GM23338 (cell line): ENCODE measurements at regions not wholly inside any gene's neighbourhood (a gene's known extent, or its start where the extent isn't known, plus 50 kb on each side); places are given as distances from the start of the nearest gene placed in this dataset.

Source experiments
- POLR2AphosphoS5 ChIP-seq: IDR thresholded peaks from 2 replicates; pipeline ENCODE4 v1.6.1; 2016; ENCODE audit warnings: antibody characterized with exemption, low read depth
- TF ChIP-seq, protein P1 (sequence below), 2 experiments: fragments of 200-600 bp in 1 of 2; sonication (generic) in 1 of 2; conservative IDR thresholded peaks; 2 replicates each; pipeline versions ENCODE4 v1.5.1 to v1.6.1; 2016 to 2017; ENCODE audit warnings: antibody characterized with exemption in 2 of 2, low read depth in 2 of 2, mild to moderate bottlenecking in 2 of 2, moderate library complexity in 1 of 2
- TF ChIP-seq, protein P2 (sequence below): IDR thresholded peaks from one replicate; pipeline ENCODE4 v1.6.1; 2018; ENCODE audit warnings: antibody characterized with exemption; ENCODE audit not compliant: unreplicated experiment

DNA sequence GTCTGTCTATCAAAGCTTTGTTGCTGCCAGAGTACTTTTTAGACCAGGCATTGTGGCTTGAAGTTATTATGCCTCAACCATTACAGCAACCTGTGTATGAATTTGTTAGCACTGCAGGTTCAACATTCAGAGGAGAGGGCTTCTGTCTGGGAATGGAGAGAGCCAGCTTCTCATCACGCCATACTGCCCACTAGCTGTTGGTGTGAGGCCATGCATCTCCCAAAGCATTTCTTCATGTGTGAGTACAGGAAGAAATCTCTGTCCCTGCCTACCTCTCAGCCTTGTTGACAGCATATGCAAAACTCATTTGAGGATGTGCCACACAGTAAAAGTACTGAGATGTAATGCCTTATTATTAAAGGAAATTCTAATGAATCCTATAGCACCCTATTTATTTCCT lies 76.9 kb upstream of the PPARGC1A start:
- TF ChIP-seq, protein P1, sequence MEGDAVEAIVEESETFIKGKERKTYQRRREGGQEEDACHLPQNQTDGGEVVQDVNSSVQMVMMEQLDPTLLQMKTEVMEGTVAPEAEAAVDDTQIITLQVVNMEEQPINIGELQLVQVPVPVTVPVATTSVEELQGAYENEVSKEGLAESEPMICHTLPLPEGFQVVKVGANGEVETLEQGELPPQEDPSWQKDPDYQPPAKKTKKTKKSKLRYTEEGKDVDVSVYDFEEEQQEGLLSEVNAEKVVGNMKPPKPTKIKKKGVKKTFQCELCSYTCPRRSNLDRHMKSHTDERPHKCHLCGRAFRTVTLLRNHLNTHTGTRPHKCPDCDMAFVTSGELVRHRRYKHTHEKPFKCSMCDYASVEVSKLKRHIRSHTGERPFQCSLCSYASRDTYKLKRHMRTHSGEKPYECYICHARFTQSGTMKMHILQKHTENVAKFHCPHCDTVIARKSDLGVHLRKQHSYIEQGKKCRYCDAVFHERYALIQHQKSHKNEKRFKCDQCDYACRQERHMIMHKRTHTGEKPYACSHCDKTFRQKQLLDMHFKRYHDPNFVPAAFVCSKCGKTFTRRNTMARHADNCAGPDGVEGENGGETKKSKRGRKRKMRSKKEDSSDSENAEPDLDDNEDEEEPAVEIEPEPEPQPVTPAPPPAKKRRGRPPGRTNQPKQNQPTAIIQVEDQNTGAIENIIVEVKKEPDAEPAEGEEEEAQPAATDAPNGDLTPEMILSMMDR (conservative IDR thresholded peaks at IDR 0.05; ENCODE audit: low read depth in 2 of 2) = peak; percentile 69 to 86
- no peak for TF ChIP-seq POLR2AphosphoS5
- TF ChIP-seq, protein P2, sequence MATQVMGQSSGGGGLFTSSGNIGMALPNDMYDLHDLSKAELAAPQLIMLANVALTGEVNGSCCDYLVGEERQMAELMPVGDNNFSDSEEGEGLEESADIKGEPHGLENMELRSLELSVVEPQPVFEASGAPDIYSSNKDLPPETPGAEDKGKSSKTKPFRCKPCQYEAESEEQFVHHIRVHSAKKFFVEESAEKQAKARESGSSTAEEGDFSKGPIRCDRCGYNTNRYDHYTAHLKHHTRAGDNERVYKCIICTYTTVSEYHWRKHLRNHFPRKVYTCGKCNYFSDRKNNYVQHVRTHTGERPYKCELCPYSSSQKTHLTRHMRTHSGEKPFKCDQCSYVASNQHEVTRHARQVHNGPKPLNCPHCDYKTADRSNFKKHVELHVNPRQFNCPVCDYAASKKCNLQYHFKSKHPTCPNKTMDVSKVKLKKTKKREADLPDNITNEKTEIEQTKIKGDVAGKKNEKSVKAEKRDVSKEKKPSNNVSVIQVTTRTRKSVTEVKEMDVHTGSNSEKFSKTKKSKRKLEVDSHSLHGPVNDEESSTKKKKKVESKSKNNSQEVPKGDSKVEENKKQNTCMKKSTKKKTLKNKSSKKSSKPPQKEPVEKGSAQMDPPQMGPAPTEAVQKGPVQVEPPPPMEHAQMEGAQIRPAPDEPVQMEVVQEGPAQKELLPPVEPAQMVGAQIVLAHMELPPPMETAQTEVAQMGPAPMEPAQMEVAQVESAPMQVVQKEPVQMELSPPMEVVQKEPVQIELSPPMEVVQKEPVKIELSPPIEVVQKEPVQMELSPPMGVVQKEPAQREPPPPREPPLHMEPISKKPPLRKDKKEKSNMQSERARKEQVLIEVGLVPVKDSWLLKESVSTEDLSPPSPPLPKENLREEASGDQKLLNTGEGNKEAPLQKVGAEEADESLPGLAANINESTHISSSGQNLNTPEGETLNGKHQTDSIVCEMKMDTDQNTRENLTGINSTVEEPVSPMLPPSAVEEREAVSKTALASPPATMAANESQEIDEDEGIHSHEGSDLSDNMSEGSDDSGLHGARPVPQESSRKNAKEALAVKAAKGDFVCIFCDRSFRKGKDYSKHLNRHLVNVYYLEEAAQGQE = no peak
